CD14-positive monocyte (primary cell): ENCODE measurements at regions not wholly inside any gene's neighbourhood (a gene's known extent, or its start where the extent isn't known, plus 50 kb on each side); places are given as distances from the start of the nearest gene placed in this dataset.

Experiments
- DNase-seq, 3 donors: peaks; one replicate each; pipeline ENCODE4 v3.0.0-alpha.2; 2011 to 2022
- H2AFZ ChIP-seq: 2 replicates; pipeline ENCODE4 v1.6.0; 2012; ENCODE audit warnings: mild to moderate bottlenecking, low read depth, low read length, inconsistent platforms; ENCODE audit not compliant: insufficient read depth, poor library complexity, severe bottlenecking
- H3K27ac ChIP-seq, 2 donors: 1 replicate in 1 of 2; 2 replicates in 1 of 2; pipeline ENCODE4 v1.5.1; 2012 to 2013; ENCODE audit warnings: low read length in 2 of 2, control low read depth in 1 of 2, inconsistent platforms in 1 of 2, low read depth in 1 of 2, mild to moderate bottlenecking in 1 of 2
- H3K27me3 ChIP-seq, 2 donors: one replicate each; pipeline versions ENCODE4 v1.6.0 to v1.6.1; 2011 to 2013; ENCODE audit warnings: low read length in 2 of 2; ENCODE audit not compliant: control insufficient read depth in 2 of 2, insufficient read depth in 2 of 2
- H3K36me3 ChIP-seq, 2 donors: replicated peaks in 1 of 2; 1 replicate in 1 of 2; 2 replicates in 1 of 2; pipeline versions ENCODE4 v1.5.1 to v1.6.1; 2012 to 2013; ENCODE audit warnings: low read length in 2 of 2, control low read depth in 1 of 2, inconsistent platforms in 1 of 2, mild to moderate bottlenecking in 1 of 2; ENCODE audit not compliant: insufficient read depth in 2 of 2, control insufficient read depth in 1 of 2
- H3K4me1 ChIP-seq, 2 donors: 1 replicate in 1 of 2; 2 replicates in 1 of 2; pipeline versions ENCODE4 v1.5.1 to v1.6.1; 2012 to 2013; ENCODE audit warnings: low read length in 2 of 2, control low read depth in 1 of 2, inconsistent platforms in 1 of 2, mild to moderate bottlenecking in 1 of 2, moderate library complexity in 1 of 2; ENCODE audit not compliant: insufficient read depth in 2 of 2, control insufficient read depth in 1 of 2
- H3K4me2 ChIP-seq: replicated peaks from 2 replicates; pipeline ENCODE3; 2012; ENCODE audit warnings: low read length, moderate library complexity, mild to moderate bottlenecking; ENCODE audit not compliant: poor library complexity, severe bottlenecking; ENCODE audit errors: extremely low read depth
- H3K4me3 ChIP-seq, 3 experiments: fragments of 200-600 bp in 1 of 3; sonication (generic) in 1 of 3; replicated peaks in 1 of 3; 1 replicate in 2 of 3; 2 replicates in 1 of 3; pipeline ENCODE4 v1.5.1; 2011 to 2013; ENCODE audit warnings: low read length in 3 of 3, mild to moderate bottlenecking in 3 of 3, control low read depth in 2 of 3, low read depth in 2 of 3, inconsistent platforms in 1 of 3, moderate library complexity in 1 of 3
- H3K79me2 ChIP-seq: 2 replicates; pipeline ENCODE4 v1.6.0; 2012; ENCODE audit warnings: mild to moderate bottlenecking, control low read depth, inconsistent platforms, low read length, moderate library complexity; ENCODE audit not compliant: insufficient read depth
- H3K9ac ChIP-seq: 2 replicates; pipeline ENCODE4 v1.6.0; 2017; ENCODE audit warnings: low read length, mild to moderate bottlenecking; ENCODE audit not compliant: insufficient read depth, poor library complexity, severe bottlenecking
- H3K9me3 ChIP-seq, 2 donors: replicated peaks in 1 of 2; 1 replicate in 1 of 2; 2 replicates in 1 of 2; pipeline versions ENCODE4 v1.5.1 to v1.6.1; 2012 to 2013; ENCODE audit warnings: low read length in 2 of 2, control low read depth in 1 of 2; ENCODE audit not compliant: control insufficient read depth in 1 of 2, insufficient read depth in 1 of 2
- H4K20me1 ChIP-seq: 2 replicates; pipeline ENCODE4 v1.6.0; 2012; ENCODE audit warnings: mild to moderate bottlenecking, low read length, control low read depth, moderate library complexity; ENCODE audit not compliant: insufficient read depth
- H3K27ac Mint-ChIP-seq, 7 donors: one replicate each; pipeline ENCODE4 v1.8.0; 2020; ENCODE audit warnings: mild to moderate bottlenecking in 7 of 7, mixed read lengths in 7 of 7, moderate library complexity in 6 of 7, inconsistent platforms in 2 of 7
- H3K27me3 Mint-ChIP-seq, 3 donors: one replicate each; pipeline ENCODE4 v1.8.0; 2021 to 2022; ENCODE audit warnings: low read depth in 3 of 3, mild to moderate bottlenecking in 3 of 3, mixed read lengths in 3 of 3, moderate library complexity in 3 of 3, inconsistent platforms in 1 of 3
- H3K36me3 Mint-ChIP-seq, 2 donors: one replicate each; pipeline ENCODE4 v1.8.0; 2020; ENCODE audit warnings: mixed read lengths in 2 of 2, inconsistent platforms in 1 of 2, mild to moderate bottlenecking in 1 of 2
- H3K4me1 Mint-ChIP-seq: one replicate; pipeline ENCODE4 v1.8.0; 2020; ENCODE audit warnings: mild to moderate bottlenecking, mixed read lengths
- H3K4me3 Mint-ChIP-seq, 2 donors: one replicate each; pipeline ENCODE4 v1.8.0; 2020; ENCODE audit warnings: mild to moderate bottlenecking in 2 of 2, mixed read lengths in 2 of 2, moderate library complexity in 1 of 2
- H3K9me3 Mint-ChIP-seq, 7 donors: one replicate each; pipeline ENCODE4 v1.8.0; 2020 to 2022; ENCODE audit warnings: mixed read lengths in 7 of 7, mild to moderate bottlenecking in 6 of 7, moderate library complexity in 6 of 7, inconsistent platforms in 2 of 7
- CTCF ChIP-seq: fragments of 200-600 bp; IDR thresholded peaks from one replicate; pipeline ENCODE4 v1.8.0; 2022; ENCODE audit warnings: antibody characterized with exemption, mild to moderate bottlenecking
- WGBS: methylation state at CpG from one replicate; pipeline ENCODE4 v1.1.5; 2013; ENCODE audit warnings: missing lambda C conversion rate; ENCODE audit not compliant: insufficient coverage; 5-methylcytosine and 5-hydroxymethylcytosine counted together
- intact Hi-C, 2 donors: fragments of 100-400 bp; cut with micrococcal nuclease; formaldehyde crosslinking; loops; one replicate each; pipeline versions ENCODE4 v1.15.0 to v1.15.1; 2023

DNA sequence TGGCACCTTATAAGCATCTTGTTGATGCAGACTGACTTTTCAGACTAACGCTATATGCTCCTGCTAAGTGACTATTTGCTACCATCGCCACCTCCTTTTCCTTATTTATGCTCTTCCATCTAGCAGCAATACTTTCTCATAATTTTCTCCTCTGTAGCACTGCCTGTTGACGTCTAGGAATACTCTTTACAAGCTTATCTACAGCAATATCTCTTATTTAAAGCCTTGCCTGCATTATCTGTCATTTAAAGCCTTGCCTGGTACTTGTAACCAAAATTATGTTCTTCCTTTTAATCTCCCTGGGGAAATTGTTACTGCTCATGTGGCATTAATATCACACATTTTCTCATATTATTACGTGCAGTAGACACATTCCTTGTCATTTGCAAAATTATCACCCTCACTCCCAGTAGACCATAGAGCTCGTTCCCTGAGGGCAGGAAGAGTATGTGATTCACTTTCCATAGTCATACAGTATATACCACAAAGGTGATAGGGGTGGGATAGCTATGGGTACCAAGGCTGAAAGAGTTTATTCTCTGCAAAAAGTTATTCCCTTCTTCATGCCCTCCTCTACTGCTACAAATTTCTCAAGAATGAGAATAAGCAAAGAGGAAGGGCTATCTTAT lies 359.7 kb upstream of the PCDH15 start:
- Histone ChIP-seq H3K9ac (no peak overlapping the region), H3K4me1 (no peaks in the 10 kb centered on the region), H4K20me1 (no peaks in the 10 kb centered on the region), H3K79me2 (no peaks in the 10 kb centered on the region), H3K4me3 (no peak overlapping the region), H3K27ac (no peak overlapping the region), H3K27me3 (no peaks in the 10 kb centered on the region), H3K9me3 (no peaks in the 10 kb centered on the region), H3K36me3 (no peaks in the 10 kb centered on the region), H3K4me2 (no peak overlapping the region), H2AFZ (no peak overlapping the region)
- Mint-ChIP-seq H3K27ac (no peak overlapping the region), H3K4me1 (no peaks in the 10 kb centered on the region), H3K27me3 (no peaks in the 10 kb centered on the region), H3K4me3 (no peak overlapping the region), H3K9me3 (peaks cover 0 to 1% (median 0%) of the 10 kb centered on the region in 7 donors), H3K36me3 (no peaks in the 10 kb centered on the region)
- DNase-seq, result no peak
- WGBS, result 72% methylated on average over 3 of the region's 5 CpGs
- intact Hi-C loops, result no loop called here
- no peak for TF ChIP-seq CTCF

DNA sequence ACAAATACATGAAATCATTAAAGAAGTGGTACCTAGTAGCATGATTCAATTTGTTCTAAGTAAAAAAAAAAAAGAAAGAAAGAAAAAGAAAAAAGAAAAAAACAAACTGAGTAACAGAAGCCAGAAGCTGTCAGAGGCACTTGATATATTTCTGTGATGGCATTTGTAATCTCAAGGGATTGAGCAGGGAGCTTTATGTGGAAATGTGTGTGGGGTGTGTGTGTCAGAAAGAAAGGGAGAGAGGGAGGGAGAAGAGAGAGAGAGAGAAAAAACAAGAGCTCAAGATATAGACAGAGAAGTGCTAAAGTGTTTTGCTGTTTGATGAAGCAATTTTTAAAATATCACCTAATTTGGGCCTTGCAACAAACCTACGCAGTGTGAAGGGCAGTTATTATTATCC lies 357.6 kb upstream of the PCDH15 start:
- no peak for DNase-seq
- no peaks in the 10 kb centered on the region for H3K4me1 ChIP-seq
- H3K4me3 Mint-ChIP-seq, result no peak overlapping the region
- H3K9me3 Mint-ChIP-seq, result peaks cover 0 to 1% (median 0%) of the 10 kb centered on the region in 7 donors
- no peaks in the 10 kb centered on the region for H3K4me1 Mint-ChIP-seq
- H3K27me3 Mint-ChIP-seq, result no peaks in the 10 kb centered on the region
- no peaks in the 10 kb centered on the region for H3K36me3 ChIP-seq
- H3K27ac Mint-ChIP-seq, result no peak overlapping the region
- H3K4me3 ChIP-seq, result no peak overlapping the region
- H3K79me2 ChIP-seq, result no peaks in the 10 kb centered on the region
- whole genome bisulfite sequencing, result no CpG with 5 or more reads among the region's 1 CpG
- no peaks in the 10 kb centered on the region for H3K9me3 ChIP-seq
- H3K36me3 Mint-ChIP-seq, result no peaks in the 10 kb centered on the region
- H4K20me1 ChIP-seq, result no peaks in the 10 kb centered on the region
- H3K27me3 ChIP-seq, result no peaks in the 10 kb centered on the region
- no peak for TF ChIP-seq CTCF
- H3K9ac ChIP-seq, result no peak overlapping the region
- intact Hi-C loops, result no loop called here
- no peak overlapping the region for H2AFZ ChIP-seq
- H3K27ac ChIP-seq, result no peak overlapping the region
- no peak overlapping the region for H3K4me2 ChIP-seq
